ENCODE measurements at regions not wholly inside any gene's neighbourhood (a gene's known extent, or its start where the extent isn't known, plus 50 kb on each side); places are given as distances from the start of the nearest gene placed in this dataset.

DNA sequence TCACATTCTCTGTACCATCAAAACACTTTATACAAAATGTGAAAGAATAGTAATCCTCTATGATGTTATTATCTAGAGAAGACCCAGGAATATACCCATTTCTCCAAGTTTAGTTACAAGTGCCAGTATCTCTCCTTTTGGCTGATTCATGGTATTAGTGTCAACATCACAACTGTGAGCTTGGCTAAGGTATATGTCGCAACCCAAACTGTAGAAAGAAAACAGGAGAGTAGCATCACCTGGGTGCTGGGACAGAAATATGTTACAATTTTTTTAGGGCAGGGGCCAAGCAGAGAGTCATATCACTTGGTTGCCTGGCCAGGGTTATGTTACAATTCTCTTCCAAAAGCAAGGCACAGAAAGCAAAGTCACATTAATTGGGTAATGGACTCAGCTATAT, 127.2 kb upstream of the ZNF91 start:
- H3K36me3 ChIP-seq (ENCODE audit: control insufficient read depth in 2 of 2, insufficient read depth in 2 of 2, low read length in 2 of 2) = no peaks in the 10 kb centered on the region

DNA sequence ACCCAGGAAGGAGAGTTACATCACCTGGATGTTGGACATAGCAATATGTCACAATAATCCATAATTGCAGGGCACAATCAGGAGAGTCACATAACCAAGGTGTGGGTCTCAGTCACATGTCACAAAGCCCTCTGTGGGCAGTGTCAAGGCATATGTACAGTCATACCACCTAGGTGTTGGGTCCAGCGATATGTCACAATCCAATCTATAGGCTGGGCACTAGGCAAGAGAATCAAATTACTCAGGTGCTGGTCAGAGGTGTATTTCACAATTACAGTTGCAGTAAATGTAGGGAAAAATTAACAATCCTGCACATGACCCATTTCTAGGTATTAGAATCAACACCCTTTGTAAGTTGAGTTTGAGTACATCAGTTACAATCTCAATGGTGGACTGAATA, 126.2 kb upstream of the ZNF91 start:
- Histone ChIP-seq H3K9me3 (ENCODE audit: control insufficient read depth in 2 of 2, low read length in 2 of 2) (no peaks in the 10 kb centered on the region), H3K4me3 (ENCODE audit: low read length in 2 of 2) (no peak overlapping the region), H3K9ac (ENCODE audit: low read length in 2 of 2) (no peak overlapping the region), H3K27me3 (ENCODE audit: control insufficient read depth in 1 of 2, insufficient read depth in 2 of 2, low read length in 2 of 2) (no peaks in the 10 kb centered on the region), H3K27ac (ENCODE audit: low read length) (no peak overlapping the region), H3K36me3 (ENCODE audit: control insufficient read depth in 2 of 2, insufficient read depth in 2 of 2, low read length in 2 of 2) (no peaks in the 10 kb centered on the region), H3K4me1 (ENCODE audit: control insufficient read depth, insufficient read depth, low read length) (no peaks in the 10 kb centered on the region)

More for the DNA sequence above, 127.2 kb upstream of the ZNF91 start:
- Histone ChIP-seq H3K9ac (ENCODE audit: low read length in 2 of 2) (no peak overlapping the region), H3K4me3 (ENCODE audit: low read length in 2 of 2) (no peak overlapping the region), H3K27ac (ENCODE audit: low read length) (no peak overlapping the region), H3K27me3 (ENCODE audit: control insufficient read depth in 1 of 2, insufficient read depth in 2 of 2, low read length in 2 of 2) (no peaks in the 10 kb centered on the region), H3K4me1 (ENCODE audit: control insufficient read depth, insufficient read depth, low read length) (no peaks in the 10 kb centered on the region), H3K9me3 (ENCODE audit: control insufficient read depth in 2 of 2, low read length in 2 of 2) (peaks cover 0 to 2% of the 10 kb centered on the region in 2 donors)

DNA sequence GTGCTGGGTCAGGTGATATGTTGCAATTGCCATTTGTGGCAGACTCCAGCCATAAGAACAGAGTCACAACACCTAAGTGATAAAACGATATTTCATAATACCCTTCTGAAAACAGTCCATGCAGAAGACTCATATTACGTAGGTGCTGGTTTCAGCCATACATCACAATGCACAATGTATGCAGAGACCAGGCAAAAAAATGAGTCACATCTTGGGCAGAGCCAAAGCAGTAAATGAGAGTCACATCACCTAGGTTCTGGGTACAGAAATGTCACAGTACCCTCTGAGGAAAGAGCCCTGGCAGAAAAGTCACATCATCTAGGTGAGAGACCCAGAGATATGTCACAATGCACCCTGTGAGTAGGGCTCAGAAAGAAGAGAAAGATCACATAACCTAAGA, 125.2 kb upstream of the ZNF91 start:
- H3K27me3 ChIP-seq (ENCODE audit: control insufficient read depth in 1 of 2, insufficient read depth in 2 of 2, low read length in 2 of 2) = no peaks in the 10 kb centered on the region
- no peak overlapping the region for H3K27ac ChIP-seq (ENCODE audit: low read length)
- H3K9ac ChIP-seq (ENCODE audit: low read length in 2 of 2) = no peak overlapping the region
- H3K9me3 ChIP-seq (ENCODE audit: control insufficient read depth in 2 of 2, low read length in 2 of 2) = no peaks in the 10 kb centered on the region
- H3K4me1 ChIP-seq (ENCODE audit: control insufficient read depth, insufficient read depth, low read length) = no peaks in the 10 kb centered on the region
- no peaks in the 10 kb centered on the region for H3K36me3 ChIP-seq (ENCODE audit: control insufficient read depth in 2 of 2, insufficient read depth in 2 of 2, low read length in 2 of 2)
- H3K4me3 ChIP-seq (ENCODE audit: low read length in 2 of 2) = no peak overlapping the region

DNA sequence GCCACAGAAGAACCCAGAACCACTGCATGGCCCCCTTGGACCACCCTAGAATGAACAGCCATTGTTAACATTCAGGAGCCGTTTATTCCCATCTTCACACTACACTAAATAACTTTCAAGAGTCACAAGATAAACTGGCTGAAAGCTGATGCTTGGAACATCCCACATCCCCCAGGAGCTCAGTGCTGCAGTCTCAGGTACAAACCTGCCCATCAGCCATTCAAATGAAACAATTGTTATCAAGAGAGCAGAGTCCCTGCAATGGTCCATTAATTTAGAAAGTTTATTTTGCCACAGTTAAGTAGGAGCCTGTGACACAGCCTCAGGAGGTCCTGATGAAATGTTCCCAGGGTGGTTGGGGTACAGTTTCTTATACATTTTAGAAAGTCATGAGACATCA, 123.8 kb upstream of the ZNF91 start:
- Histone ChIP-seq H3K36me3 (ENCODE audit: control insufficient read depth in 2 of 2, insufficient read depth in 2 of 2, low read length in 2 of 2) (no peaks in the 10 kb centered on the region), H3K4me1 (ENCODE audit: control insufficient read depth, insufficient read depth, low read length) (no peaks in the 10 kb centered on the region), H3K27me3 (ENCODE audit: control insufficient read depth in 1 of 2, insufficient read depth in 2 of 2, low read length in 2 of 2) (no peaks in the 10 kb centered on the region), H3K4me3 (ENCODE audit: low read length in 2 of 2) (no peak overlapping the region), H3K27ac (ENCODE audit: low read length) (no peak overlapping the region), H3K9ac (ENCODE audit: low read length in 2 of 2) (no peak overlapping the region), H3K9me3 (ENCODE audit: control insufficient read depth in 2 of 2, low read length in 2 of 2) (no peaks in the 10 kb centered on the region)

GRCh38 chr19:23516266-23516665, 121.0 kb upstream of the ZNF91 start:
- no peaks in the 10 kb centered on the region for H3K9me3 ChIP-seq (ENCODE audit: control insufficient read depth in 2 of 2, low read length in 2 of 2)
- H3K27me3 ChIP-seq (ENCODE audit: control insufficient read depth in 1 of 2, insufficient read depth in 2 of 2, low read length in 2 of 2) = no peaks in the 10 kb centered on the region
- no peaks in the 10 kb centered on the region for H3K4me1 ChIP-seq (ENCODE audit: control insufficient read depth, insufficient read depth, low read length)
- H3K36me3 ChIP-seq (ENCODE audit: control insufficient read depth in 2 of 2, insufficient read depth in 2 of 2, low read length in 2 of 2) = no peaks in the 10 kb centered on the region
- no peak overlapping the region for H3K27ac ChIP-seq (ENCODE audit: low read length)
- no peak overlapping the region for H3K4me3 ChIP-seq (ENCODE audit: low read length in 2 of 2)
- no peak overlapping the region for H3K9ac ChIP-seq (ENCODE audit: low read length in 2 of 2)

DNA sequence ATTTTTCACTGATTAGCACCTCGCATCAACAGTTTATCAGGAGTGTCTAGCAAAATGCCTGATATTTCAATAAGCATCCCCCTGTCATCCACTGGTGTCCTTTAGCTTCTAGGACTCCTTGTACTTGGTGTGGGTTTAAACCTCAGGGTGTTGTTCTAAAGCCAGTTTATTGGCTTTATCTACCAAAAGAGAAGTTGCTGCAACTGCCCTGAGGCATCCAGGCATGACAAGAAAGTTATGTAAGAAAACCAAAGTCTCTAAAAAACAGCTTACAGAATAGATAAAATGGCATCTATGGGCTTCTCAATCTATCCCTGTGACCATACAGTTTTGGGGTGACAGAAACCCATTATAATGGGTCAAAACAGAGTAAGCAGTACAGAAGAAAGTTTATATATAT, 120.3 kb upstream of the ZNF91 start:
- Histone ChIP-seq H3K4me3 (ENCODE audit: low read length in 2 of 2) (no peak overlapping the region), H3K27ac (ENCODE audit: low read length) (no peak overlapping the region), H3K27me3 (ENCODE audit: control insufficient read depth in 1 of 2, insufficient read depth in 2 of 2, low read length in 2 of 2) (no peaks in the 10 kb centered on the region), H3K36me3 (ENCODE audit: control insufficient read depth in 2 of 2, insufficient read depth in 2 of 2, low read length in 2 of 2) (no peaks in the 10 kb centered on the region), H3K9ac (ENCODE audit: low read length in 2 of 2) (no peak overlapping the region), H3K9me3 (ENCODE audit: control insufficient read depth in 2 of 2, low read length in 2 of 2) (no peaks in the 10 kb centered on the region), H3K4me1 (ENCODE audit: control insufficient read depth, insufficient read depth, low read length) (no peaks in the 10 kb centered on the region)

- Histone ChIP-seq H3K27me3 (ENCODE audit: control insufficient read depth in 1 of 2, insufficient read depth in 2 of 2, low read length in 2 of 2) (no peaks in the 10 kb centered on the region), H3K4me3 (ENCODE audit: low read length in 2 of 2) (no peak overlapping the region), H3K9ac (ENCODE audit: low read length in 2 of 2) (no peak overlapping the region)
Observed at GRCh38 chr19:23512151-23512925, 117.1 kb upstream of the ZNF91 start.

DNA sequence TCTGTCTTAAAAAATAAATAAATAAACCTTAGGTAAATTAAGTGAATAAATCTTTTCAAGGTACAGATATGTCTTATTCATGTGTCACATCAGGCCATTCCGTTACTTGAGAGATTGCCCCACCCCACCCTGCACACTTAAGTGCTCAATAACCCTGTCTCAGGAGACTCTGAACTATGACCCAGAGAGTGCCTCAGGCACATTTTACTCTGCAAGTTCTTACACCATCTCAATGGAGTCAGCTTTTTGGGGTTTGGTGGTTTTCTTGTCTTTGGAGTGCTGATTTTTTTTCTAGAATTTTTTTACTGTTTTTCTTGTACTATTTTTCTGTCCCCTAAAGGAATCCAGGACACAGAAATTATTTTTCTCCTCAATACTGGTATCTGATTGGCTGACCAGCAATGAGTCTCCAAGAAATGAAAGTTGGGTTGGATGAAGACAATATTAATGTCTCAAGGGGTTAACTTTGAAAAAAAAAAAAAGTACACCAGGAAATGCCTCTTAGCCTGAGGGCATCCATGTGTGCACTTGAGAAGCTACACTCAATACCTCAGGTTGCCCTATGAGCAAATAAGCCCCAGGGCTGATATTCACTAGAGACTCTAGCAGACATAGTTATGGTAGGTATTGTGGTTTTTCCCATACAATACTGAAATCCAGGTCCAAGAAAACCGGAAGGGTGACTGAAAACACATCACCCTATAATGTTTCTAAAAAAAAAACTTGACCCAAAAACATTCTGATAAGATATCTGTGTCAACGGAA, 114.6 kb upstream of the ZNF91 start:
- H3K9ac ChIP-seq (ENCODE audit: low read length in 2 of 2) = no peak overlapping the region
- H3K4me1 ChIP-seq (ENCODE audit: control insufficient read depth, insufficient read depth, low read length) = no peaks in the 10 kb centered on the region
- H3K4me3 ChIP-seq (ENCODE audit: low read length in 2 of 2) = no peak overlapping the region
- no peak overlapping the region for H3K27ac ChIP-seq (ENCODE audit: low read length)
- no peaks in the 10 kb centered on the region for H3K9me3 ChIP-seq (ENCODE audit: control insufficient read depth in 2 of 2, low read length in 2 of 2)
- H3K36me3 ChIP-seq (ENCODE audit: control insufficient read depth in 2 of 2, insufficient read depth in 2 of 2, low read length in 2 of 2) = no peaks in the 10 kb centered on the region
- H3K27me3 ChIP-seq (ENCODE audit: control insufficient read depth in 1 of 2, insufficient read depth in 2 of 2, low read length in 2 of 2) = no peaks in the 10 kb centered on the region

More at GRCh38 chr19:23512151-23512925, 117.1 kb upstream of the ZNF91 start:
- H3K4me1 ChIP-seq (ENCODE audit: control insufficient read depth, insufficient read depth, low read length) = no peaks in the 10 kb centered on the region
- H3K9me3 ChIP-seq (ENCODE audit: control insufficient read depth in 2 of 2, low read length in 2 of 2) = no peaks in the 10 kb centered on the region
- no peaks in the 10 kb centered on the region for H3K36me3 ChIP-seq (ENCODE audit: control insufficient read depth in 2 of 2, insufficient read depth in 2 of 2, low read length in 2 of 2)
- H3K27ac ChIP-seq (ENCODE audit: low read length) = no peak overlapping the region

DNA sequence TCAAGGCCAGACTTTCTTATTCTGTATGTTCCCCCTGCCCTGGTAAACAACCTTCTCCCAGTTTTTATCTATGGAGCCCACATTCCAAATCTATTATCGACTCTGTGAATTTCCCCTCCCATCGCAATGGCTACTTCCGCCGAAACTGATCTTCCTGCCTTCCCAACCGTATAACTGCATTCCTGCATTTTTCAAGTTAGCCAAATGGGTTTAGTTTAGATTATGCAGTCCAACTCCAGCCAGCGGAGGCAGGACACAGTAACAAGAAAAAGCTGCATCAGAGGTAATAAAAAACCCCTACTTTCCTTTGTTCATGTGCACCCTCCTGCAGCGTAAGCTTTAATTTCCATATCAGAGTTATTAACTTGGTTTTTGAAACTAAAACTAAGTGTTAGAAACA, 112.2 kb upstream of the ZNF91 start:
- no peaks in the 10 kb centered on the region for H3K4me1 ChIP-seq (ENCODE audit: control insufficient read depth, insufficient read depth, low read length)
- H3K27me3 ChIP-seq (ENCODE audit: control insufficient read depth in 1 of 2, insufficient read depth in 2 of 2, low read length in 2 of 2) = no peaks in the 10 kb centered on the region
- H3K36me3 ChIP-seq (ENCODE audit: control insufficient read depth in 2 of 2, insufficient read depth in 2 of 2, low read length in 2 of 2) = no peaks in the 10 kb centered on the region
- H3K4me3 ChIP-seq (ENCODE audit: low read length in 2 of 2) = no peak overlapping the region
- H3K27ac ChIP-seq (ENCODE audit: low read length) = no peak overlapping the region
- no peak overlapping the region for H3K9ac ChIP-seq (ENCODE audit: low read length in 2 of 2)
- H3K9me3 ChIP-seq (ENCODE audit: control insufficient read depth in 2 of 2, low read length in 2 of 2) = no peaks in the 10 kb centered on the region

DNA sequence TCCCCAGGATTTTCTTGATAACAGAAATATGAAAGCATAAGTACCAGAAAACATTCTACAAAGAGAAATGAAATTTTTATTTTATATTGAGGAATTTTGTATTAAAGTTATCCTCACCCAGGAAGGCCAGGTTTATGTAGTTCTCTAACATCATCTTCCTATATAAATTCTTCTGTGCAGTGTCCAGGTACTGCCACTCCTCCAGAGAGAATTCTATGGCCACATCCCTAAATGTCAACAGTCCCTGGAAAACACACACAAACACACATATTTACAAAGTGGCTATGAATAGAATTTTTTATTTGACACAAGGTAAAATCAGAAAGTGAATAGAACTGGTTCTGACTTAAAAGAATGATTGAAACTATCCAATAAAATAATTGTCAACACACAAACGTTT, 110.5 kb upstream of the ZNF91 start:
- H3K4me3 ChIP-seq (ENCODE audit: low read length in 2 of 2) = no peak overlapping the region
- H3K9me3 ChIP-seq (ENCODE audit: control insufficient read depth in 2 of 2, low read length in 2 of 2) = no peaks in the 10 kb centered on the region
- H3K36me3 ChIP-seq (ENCODE audit: control insufficient read depth in 2 of 2, insufficient read depth in 2 of 2, low read length in 2 of 2) = no peaks in the 10 kb centered on the region
- no peaks in the 10 kb centered on the region for H3K4me1 ChIP-seq (ENCODE audit: control insufficient read depth, insufficient read depth, low read length)
- no peaks in the 10 kb centered on the region for H3K27me3 ChIP-seq (ENCODE audit: control insufficient read depth in 1 of 2, insufficient read depth in 2 of 2, low read length in 2 of 2)
- H3K9ac ChIP-seq (ENCODE audit: low read length in 2 of 2) = no peak overlapping the region
- no peak overlapping the region for H3K27ac ChIP-seq (ENCODE audit: low read length)

DNA sequence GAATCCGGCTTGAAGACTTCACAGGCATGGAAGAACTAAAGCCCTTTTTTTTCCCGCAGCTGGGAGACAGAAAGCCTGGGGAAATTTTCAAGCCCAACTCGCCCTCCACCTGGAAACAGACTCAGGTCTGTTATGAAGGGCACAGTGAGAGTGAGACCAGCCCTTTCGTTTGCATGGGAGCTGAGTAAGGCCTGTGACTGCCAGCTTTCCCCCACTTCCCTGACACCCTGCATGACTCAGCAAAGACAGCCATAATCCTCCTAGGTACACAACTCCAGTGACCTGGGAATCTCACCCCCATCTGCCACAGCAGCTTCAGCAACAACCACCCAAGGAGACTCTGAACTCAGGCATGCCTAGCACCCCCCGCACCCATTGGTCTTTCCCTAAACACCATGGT, 87.6 kb upstream of the ZNF91 start:
- H3K4me1 ChIP-seq (ENCODE audit: control insufficient read depth, insufficient read depth, low read length) = no peaks in the 10 kb centered on the region
- no peaks in the 10 kb centered on the region for H3K36me3 ChIP-seq (ENCODE audit: control insufficient read depth in 2 of 2, insufficient read depth in 2 of 2, low read length in 2 of 2)
- no peak overlapping the region for H3K27ac ChIP-seq (ENCODE audit: low read length)
- H3K9me3 ChIP-seq (ENCODE audit: control insufficient read depth in 2 of 2, low read length in 2 of 2) = no peaks in the 10 kb centered on the region
- no peaks in the 10 kb centered on the region for H3K27me3 ChIP-seq (ENCODE audit: control insufficient read depth in 1 of 2, insufficient read depth in 2 of 2, low read length in 2 of 2)
- H3K4me3 ChIP-seq (ENCODE audit: low read length in 2 of 2) = no peak overlapping the region
- no peak overlapping the region for H3K9ac ChIP-seq (ENCODE audit: low read length in 2 of 2)

All from stomach smooth muscle (tissue), 2 donors.